SU-DHL-6 (cell line): ENCODE measurements at regions not wholly inside any gene's neighbourhood (a gene's known extent, or its start where the extent isn't known, plus 50 kb on each side); places are given as distances from the start of the nearest gene placed in this dataset.

Experiments
- H2AFZ ChIP-seq: fragments of 200-600 bp; sonication (generic); 2 replicates; pipeline ENCODE4 v1.6.1; 2014; ENCODE audit warnings: low read depth, mild to moderate bottlenecking, moderate library complexity, mixed read lengths, antibody characterized with exemption, low read length; ENCODE audit not compliant: severe bottlenecking
- H3F3A ChIP-seq: fragments of 200-600 bp; shearing (Covaris generic); 2 replicates; pipeline ENCODE4 v1.6.0; 2016; ENCODE audit warnings: antibody characterized with exemption, mild to moderate bottlenecking; ENCODE audit not compliant: insufficient read depth
- H3K27ac ChIP-seq: fragments of 200-600 bp; sonication (generic); 2 replicates; pipeline ENCODE4 v1.5.1; 2016; ENCODE audit warnings: low read depth, mild to moderate bottlenecking, low read length, moderate library complexity, mixed read lengths
- H3K27me3 ChIP-seq: fragments of 200-600 bp; sonication (generic), shearing (Covaris generic); 2 replicates; pipeline ENCODE4 v1.6.0; 2014; ENCODE audit warnings: mild to moderate bottlenecking, low read length
- H3K36me3 ChIP-seq: fragments of 200-600 bp; sonication (generic); 2 replicates; pipeline ENCODE4 v1.6.1; 2014; ENCODE audit warnings: mild to moderate bottlenecking, low read length, mixed read lengths
- H3K4me2 ChIP-seq: fragments of 300-600, 200-600 bp; shearing (Covaris generic), sonication (generic); 2 replicates; pipeline ENCODE4 v1.6.0; 2014; ENCODE audit warnings: low read length, low read depth, mild to moderate bottlenecking; ENCODE audit not compliant: poor library complexity, severe bottlenecking
- H3K4me3 ChIP-seq: fragments of 200-600 bp; sonication (generic); 2 replicates; pipeline ENCODE4 v1.5.1; 2014; ENCODE audit warnings: antibody characterized with exemption, low read length, mild to moderate bottlenecking, mixed read lengths; ENCODE audit not compliant: insufficient read depth, poor library complexity, severe bottlenecking
- H3K79me2 ChIP-seq: fragments of 200-600 bp; sonication (generic); 2 replicates; pipeline ENCODE4 v1.6.1; 2014; ENCODE audit warnings: mild to moderate bottlenecking, low read length, moderate library complexity; ENCODE audit not compliant: insufficient read depth
- H3K9ac ChIP-seq: fragments of 200-600 bp; sonication (generic); 2 replicates; pipeline ENCODE4 v1.7.0; 2014; ENCODE audit warnings: mild to moderate bottlenecking, low read length
- H3K9me2 ChIP-seq: fragments of 200-600 bp; sonication (generic); replicated peaks from 2 replicates; pipeline ENCODE4 v1.6.1; 2014; ENCODE audit warnings: low read length; ENCODE audit not compliant: insufficient read depth
- H3K9me3 ChIP-seq: fragments of 200-600 bp; sonication (generic); 2 replicates; pipeline ENCODE4 v1.6.1; 2014; ENCODE audit warnings: low read length, mixed read lengths; ENCODE audit not compliant: insufficient read depth
- H4K20me1 ChIP-seq: fragments of 200-600 bp; sonication (generic); 2 replicates; pipeline ENCODE4 v1.6.1; 2014; ENCODE audit warnings: low read depth, mild to moderate bottlenecking, antibody characterized with exemption, low read length, moderate library complexity, mixed read lengths
- EZH2phosphoT487 ChIP-seq: fragments of 200-600 bp; sonication (generic), shearing (Covaris generic); conservative IDR thresholded peaks from 2 replicates; pipeline ENCODE4 v1.6.1; 2018; ENCODE audit warnings: mild to moderate bottlenecking, antibody characterized with exemption, low read length, moderate library complexity, mixed read lengths
- TF ChIP-seq, protein P1 (sequence below): fragments of 200-600 bp; sonication (generic); IDR thresholded peaks from one replicate; pipeline ENCODE4 v1.5.1; 2017; ENCODE audit warnings: antibody characterized with exemption, mild to moderate bottlenecking, low read length, moderate library complexity; ENCODE audit not compliant: insufficient read depth, poor library complexity, severe bottlenecking

DNA sequence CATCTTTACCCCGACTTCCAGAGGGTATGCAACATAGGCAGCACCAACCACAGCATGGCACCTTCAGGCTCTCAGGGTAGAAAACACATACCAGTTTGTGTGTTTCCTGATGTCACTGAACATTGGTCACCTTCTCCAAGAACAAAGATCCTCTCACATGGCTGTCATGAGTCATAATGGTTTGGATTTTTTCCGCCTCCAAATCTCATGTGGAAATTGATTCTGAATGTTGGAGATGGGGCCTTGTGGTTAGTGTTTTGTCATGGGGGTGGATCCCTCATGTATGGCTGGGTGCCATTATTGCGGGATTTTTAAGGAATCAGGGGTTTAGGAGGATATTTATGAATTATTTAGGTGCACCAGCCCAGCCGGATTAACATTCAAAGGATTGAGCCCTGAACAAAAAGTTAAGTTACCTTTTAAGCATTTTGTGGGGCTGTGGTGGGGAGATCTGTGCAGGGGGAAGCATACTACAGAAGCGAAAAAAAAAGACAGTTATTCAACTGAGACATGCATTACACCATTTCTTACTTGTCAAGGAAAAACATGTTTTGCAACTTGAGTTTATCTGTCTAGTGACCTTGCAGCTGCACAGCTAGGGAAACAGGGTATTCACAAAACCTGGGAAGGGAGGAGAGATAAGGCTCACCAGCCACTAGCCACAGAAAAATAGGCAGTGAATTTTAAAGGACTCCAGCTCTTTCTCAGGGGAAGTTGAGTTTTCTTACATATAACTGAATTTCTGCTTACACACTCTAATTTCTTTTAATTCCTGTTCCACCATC is 774.1 kb upstream of the AUTS2 start:
- H3K27me3 ChIP-seq, result no peaks in the 10 kb centered on the region
- no peak overlapping the region for H3K4me2 ChIP-seq
- no peaks in the 10 kb centered on the region for H3F3A ChIP-seq
- no peak overlapping the region for H3K4me3 ChIP-seq
- H4K20me1 ChIP-seq, result no peaks in the 10 kb centered on the region
- H2AFZ ChIP-seq, result no peak overlapping the region
- H3K9me2 ChIP-seq, result no peaks in the 10 kb centered on the region
- no peaks in the 10 kb centered on the region for H3K36me3 ChIP-seq
- H3K9me3 ChIP-seq, result no peaks in the 10 kb centered on the region
- H3K79me2 ChIP-seq, result no peaks in the 10 kb centered on the region
- no peak for TF ChIP-seq EZH2phosphoT487
- TF ChIP-seq, protein P1, sequence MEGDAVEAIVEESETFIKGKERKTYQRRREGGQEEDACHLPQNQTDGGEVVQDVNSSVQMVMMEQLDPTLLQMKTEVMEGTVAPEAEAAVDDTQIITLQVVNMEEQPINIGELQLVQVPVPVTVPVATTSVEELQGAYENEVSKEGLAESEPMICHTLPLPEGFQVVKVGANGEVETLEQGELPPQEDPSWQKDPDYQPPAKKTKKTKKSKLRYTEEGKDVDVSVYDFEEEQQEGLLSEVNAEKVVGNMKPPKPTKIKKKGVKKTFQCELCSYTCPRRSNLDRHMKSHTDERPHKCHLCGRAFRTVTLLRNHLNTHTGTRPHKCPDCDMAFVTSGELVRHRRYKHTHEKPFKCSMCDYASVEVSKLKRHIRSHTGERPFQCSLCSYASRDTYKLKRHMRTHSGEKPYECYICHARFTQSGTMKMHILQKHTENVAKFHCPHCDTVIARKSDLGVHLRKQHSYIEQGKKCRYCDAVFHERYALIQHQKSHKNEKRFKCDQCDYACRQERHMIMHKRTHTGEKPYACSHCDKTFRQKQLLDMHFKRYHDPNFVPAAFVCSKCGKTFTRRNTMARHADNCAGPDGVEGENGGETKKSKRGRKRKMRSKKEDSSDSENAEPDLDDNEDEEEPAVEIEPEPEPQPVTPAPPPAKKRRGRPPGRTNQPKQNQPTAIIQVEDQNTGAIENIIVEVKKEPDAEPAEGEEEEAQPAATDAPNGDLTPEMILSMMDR, result no peak
- H3K9ac ChIP-seq, result no peak overlapping the region
- H3K27ac ChIP-seq, result no peak overlapping the region

DNA sequence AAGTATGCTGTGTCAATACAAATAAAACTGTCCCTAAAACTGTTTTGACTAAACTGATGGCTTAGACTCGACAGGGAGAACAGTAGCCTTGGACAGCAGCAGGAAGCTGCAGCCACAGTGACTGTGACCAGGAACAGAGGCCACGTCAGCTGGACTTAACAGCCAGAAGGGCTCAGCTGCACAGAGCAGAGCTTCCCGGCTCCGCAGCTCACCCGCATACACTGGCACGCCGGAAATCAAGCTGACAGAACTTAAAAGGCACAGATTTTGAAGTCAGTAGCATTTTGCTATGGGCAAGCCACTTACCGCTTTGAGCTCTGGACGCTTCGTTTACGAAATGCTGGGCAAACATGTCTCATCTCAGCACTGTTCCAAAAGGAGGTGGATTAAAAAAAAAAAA is 769.7 kb upstream of the AUTS2 start:
- Histone ChIP-seq H3K36me3 (no peaks in the 10 kb centered on the region), H3K9me3 (no peaks in the 10 kb centered on the region), H4K20me1 (no peaks in the 10 kb centered on the region), H3K9ac (no peak overlapping the region), H3K4me3 (no peak overlapping the region), H3F3A (no peaks in the 10 kb centered on the region), H3K27ac (no peak overlapping the region), H3K4me2 (no peak overlapping the region), H3K79me2 (no peaks in the 10 kb centered on the region), H2AFZ (no peak overlapping the region), H3K9me2 (no peaks in the 10 kb centered on the region), H3K27me3 (no peaks in the 10 kb centered on the region)
- no peak for TF ChIP-seq EZH2phosphoT487
- TF ChIP-seq, protein P1, result no peak

DNA sequence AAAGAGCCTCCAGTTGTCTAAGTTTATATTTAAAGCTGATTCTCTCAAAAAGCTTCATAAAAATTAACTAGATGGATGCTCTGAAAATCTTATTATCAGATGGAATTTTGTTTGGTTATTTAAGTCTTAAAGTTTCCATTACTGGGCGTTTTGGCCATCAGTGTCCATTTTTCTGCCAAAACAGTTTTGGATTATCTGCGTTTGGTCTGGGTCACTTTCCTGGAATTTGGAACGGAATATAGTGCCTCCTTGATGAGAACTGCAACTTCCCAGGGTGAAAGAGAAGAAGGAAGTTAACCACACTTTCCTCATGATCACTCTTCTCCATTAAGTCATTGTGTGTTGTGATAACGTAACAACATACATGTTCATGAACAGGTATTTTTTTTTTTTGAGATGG is 764.9 kb upstream of the AUTS2 start:
- no peaks in the 10 kb centered on the region for H3F3A ChIP-seq
- TF ChIP-seq, protein P1, result no peak
- no peak for TF ChIP-seq EZH2phosphoT487
- no peaks in the 10 kb centered on the region for H3K27me3 ChIP-seq
- no peaks in the 10 kb centered on the region for H3K36me3 ChIP-seq
- H3K4me3 ChIP-seq, result no peak overlapping the region
- H3K9me2 ChIP-seq, result no peaks in the 10 kb centered on the region
- H3K79me2 ChIP-seq, result no peaks in the 10 kb centered on the region
- no peak overlapping the region for H3K4me2 ChIP-seq
- no peak overlapping the region for H2AFZ ChIP-seq
- no peaks in the 10 kb centered on the region for H3K9me3 ChIP-seq
- H3K9ac ChIP-seq, result no peak overlapping the region
- no peak overlapping the region for H3K27ac ChIP-seq
- no peaks in the 10 kb centered on the region for H4K20me1 ChIP-seq
